HG03039 (cell line): ENCODE measurements at regions not wholly inside any gene's neighbourhood (a gene's known extent, or its start where the extent isn't known, plus 50 kb on each side); places are given as distances from the start of the nearest gene placed in this dataset.
"Not testable (repeated sequence)": the region's sequence is repeated elsewhere in the genome, so short reads cannot be mapped to it uniquely, and the experiment has no call there.

Source experiments
- ATAC-seq: cut with Tn5 transposase; IDR thresholded peaks from one replicate; pipeline ENCODE4 v1.9.1; 2021; ENCODE audit warnings: mild to moderate bottlenecking, moderate library complexity; ENCODE audit not compliant: unreplicated experiment

DNA sequence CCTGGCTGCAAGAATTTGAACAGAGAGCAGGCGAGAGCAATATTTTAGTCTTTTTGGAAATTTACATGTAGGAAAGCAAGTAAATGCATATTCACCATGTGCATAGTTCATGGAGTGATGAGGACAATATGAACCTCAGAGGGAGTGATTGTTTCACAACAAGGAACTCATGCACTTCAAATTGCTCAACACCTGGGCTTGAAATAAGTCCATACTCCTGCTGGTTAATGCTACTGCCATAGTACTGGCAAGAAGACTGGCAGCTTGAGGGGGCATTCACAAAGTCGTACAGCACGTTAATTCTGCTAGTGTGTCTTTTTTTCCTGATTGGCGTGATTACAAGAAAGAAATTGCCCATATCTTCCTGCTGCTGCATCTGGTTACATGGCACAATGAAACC, 267.6 kb downstream of the PCDH17 start:
- ATAC-seq = no peak

DNA sequence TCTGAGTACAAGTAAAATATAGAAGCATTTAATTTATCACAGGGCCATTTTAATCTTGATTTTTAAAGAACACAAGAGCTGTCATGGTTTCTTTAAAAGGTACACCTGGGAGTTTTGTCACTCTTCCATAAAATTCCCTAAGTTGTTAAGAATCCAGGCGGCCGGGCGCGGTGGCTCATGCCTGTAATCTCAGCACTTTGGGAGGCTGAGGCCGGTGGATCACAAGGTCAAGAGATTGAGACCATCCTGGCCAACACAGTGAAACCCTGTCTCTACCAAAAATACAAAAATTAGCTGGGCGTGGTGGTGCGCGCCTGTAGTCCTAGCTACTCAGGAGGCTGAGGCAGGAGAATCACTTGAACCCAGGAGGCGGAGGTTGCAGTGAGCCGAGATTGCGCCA, 278.3 kb downstream of the PCDH17 start:
- ATAC-seq = not testable (repeated sequence)

DNA sequence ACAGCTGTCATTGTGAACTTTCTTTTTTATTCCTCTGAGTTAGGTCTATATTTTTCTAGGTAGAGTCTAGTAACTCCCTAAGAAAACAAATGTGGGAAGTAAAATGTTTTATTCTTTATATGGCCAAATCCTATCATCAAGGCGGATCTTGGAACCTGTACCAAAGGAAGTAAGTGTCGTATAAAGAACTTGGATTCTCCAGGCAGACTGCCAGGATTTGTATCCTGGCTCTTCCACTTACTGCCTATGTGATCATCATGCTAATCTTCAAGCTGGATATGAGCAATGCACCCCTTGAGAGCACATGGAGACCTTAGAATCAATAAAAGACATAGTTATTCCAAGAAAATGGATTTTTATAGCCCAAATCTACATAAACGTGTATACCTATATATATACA, 286.5 kb downstream of the PCDH17 start:
- no peak for ATAC-seq

DNA sequence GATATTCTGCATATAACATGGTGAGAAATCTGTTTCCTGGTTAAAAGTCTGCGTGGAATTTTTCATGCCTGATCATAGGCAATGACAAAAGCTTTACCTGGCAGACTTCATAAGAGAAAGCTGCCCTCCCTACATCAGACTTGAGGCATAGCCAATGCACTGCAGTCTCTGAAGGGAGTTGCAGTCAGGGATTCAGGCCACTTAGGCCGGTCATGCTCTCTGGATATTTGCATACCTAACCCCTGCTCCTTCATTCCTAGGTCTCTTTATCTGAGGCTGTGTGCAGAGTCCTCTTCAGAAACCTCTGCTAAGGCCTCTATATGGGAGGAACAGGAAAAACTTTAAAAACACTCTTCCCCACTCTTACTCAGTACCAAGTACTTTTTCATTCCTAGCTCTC, 287.4 kb downstream of the PCDH17 start:
- no peak for ATAC-seq

DNA sequence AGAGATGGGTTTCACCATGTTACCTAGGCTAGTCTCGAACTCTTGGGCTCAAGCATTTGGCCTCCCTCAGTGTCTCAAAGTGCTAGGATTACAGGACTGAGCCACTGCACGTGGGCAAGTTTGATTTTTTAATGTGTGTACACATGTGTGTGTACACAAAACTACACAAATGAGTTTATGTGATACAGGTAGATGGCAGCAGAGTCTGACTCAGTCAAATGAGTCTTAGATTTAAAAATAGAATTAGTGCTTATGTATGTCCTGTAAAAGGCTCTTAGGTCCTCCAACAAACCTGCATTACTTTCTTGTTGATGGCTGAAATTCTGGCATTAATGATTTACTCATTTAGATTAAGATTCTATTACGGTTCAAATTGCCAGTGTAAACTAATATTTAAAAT, 293.7 kb downstream of the PCDH17 start:
- no peak for ATAC-seq

DNA sequence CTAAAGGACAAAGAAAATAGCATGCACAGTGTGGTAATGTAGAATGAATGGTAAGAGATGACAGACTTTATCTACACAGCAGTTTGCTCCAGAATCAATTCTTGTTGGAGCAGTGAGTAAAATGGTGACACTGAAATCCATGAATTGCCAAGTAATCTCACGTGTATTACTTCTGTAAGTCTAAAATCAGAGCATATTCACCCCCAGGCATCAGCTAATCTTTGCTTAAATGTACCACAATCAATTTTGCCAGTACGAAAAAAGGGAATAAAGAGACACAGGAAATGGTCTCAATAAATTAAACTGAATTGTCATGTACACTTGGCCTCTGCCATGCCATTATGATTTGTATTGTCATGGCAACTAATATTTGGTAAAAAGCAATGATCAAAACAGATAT, 294.2 kb downstream of the PCDH17 start:
- ATAC-seq = no peak

DNA sequence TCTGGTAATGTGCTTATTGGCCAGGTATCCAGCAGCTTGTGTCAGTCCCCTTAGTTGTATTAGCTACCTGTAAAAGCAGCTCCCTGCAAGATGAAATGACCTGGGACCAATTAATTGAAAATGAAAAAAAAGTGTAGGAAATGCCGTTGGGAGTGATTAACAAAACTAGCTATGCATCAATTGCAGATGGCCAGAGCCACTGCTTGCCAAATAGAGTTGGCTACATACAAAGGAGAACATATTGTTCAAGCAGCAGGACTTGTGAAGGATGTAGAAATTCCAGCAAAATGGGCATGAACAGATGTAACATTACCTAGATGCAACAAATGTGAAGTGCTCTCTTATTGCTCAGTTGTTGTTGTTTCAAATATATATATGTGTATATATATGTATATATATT, 300.5 kb downstream of the PCDH17 start:
- no peak for ATAC-seq

DNA sequence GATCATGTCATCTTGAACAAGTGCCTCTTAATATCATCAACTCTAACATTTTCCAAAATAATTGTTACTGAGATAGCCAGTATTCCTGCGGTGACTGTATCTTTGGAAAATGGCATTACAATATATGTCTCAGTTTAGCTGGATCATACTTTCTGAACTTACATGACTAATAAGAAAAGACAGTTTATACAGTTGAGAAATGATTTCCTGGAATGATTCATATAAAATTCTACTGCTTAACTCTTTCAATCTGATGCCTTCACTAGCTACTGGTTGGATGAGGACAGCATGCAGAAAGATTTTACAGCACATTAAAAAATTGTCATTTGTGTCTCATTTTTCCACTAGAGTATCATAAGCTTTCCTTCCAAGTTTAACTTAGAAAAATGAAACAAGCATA, 302.1 kb downstream of the PCDH17 start:
- ATAC-seq = no peak

DNA sequence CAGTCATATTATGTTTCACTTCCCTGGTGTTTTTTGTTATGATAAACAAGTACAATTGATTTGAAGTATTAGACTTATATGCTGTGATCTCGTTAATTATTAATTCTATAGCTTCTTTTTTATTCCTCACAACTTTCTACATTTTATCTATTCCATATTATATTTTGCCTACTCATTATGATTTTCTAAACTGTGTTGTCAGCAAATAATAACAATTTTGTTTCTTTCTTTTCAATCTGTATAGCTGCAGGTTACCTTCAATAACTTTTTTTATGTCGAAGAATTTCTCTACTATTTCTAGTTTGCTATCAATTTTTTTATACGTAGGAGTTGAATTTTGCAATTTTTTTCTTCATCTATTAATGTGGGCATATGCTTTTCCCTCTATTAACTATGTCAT, 304.4 kb downstream of the PCDH17 start:
- no peak for ATAC-seq

DNA sequence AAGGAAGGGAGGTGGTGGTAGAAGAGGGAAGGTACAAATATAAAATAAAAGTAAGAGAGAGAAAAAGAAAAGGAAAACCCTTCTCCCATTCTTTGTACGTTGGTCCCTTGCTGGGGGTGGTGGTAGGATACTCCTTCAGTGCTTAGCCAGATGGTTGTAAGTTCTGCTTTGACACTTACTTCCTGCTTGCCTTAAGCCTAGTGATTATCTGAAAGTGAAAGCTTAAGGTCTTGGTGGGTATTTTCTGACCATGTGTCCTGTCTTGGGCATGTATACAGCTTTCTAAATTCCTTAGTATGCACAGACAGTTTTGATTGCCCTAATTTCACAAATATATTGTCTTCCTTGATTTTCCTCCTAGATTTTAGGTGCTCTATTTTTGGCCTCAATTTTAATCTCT, 314.8 kb downstream of the PCDH17 start:
- ATAC-seq = peak; percentile 94

DNA sequence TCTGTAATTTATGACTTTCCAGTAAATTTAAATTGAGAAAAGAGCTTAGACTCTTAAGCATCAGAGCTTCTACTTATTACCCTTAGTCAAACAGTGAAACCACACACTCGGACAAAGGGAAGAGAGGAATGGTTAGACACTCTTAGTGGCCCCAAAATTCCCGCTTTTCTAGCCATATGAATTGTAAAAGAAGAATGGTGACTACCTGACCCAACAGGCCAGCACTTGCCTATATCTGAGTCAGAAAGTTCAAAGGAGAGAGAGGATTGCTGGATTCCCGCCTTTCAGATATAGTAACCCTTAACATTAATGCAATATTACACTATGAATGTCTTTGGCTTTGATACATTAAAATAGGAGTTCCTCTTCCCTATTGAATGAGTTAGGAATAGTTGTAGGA, 317.3 kb downstream of the PCDH17 start:
- no peak for ATAC-seq

DNA sequence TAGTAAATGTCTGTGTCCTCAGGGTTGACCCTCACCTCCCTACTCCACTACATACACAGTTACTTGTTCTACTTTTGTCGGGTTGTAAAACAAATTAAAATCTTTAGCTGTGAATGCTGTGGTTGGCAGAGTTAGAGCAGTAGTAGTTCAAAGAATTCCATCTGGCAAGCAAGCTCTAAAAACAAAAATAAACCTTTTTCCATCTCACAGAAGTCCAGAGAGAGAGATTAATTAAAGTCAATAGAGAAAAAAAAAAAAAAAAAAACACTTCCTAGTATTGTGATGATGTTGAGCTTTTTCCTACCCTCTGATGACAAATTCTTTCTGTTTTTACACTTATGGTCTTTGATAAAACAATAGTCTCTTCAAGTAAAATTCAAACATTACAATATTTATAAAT, 338.4 kb downstream of the PCDH17 start:
- no peak for ATAC-seq

DNA sequence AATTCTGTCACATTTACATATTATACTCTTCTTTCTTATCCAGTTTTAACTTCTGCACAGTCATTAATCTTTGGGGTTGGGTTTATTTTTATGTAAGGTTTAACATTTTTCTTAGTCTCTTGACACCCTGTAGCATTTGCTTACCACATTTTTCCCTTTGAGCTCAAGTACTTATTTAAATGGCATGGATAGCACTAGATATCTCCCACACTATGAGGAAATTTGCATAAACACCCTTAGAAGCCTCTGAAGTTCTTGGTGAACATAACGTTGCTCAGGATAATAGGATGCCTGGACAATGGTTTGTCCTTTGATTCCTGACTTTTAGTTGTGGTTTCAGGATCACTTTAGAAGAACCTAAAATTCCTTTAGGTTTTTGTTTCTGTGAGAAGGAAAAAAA, 338.9 kb downstream of the PCDH17 start:
- ATAC-seq = no peak

DNA sequence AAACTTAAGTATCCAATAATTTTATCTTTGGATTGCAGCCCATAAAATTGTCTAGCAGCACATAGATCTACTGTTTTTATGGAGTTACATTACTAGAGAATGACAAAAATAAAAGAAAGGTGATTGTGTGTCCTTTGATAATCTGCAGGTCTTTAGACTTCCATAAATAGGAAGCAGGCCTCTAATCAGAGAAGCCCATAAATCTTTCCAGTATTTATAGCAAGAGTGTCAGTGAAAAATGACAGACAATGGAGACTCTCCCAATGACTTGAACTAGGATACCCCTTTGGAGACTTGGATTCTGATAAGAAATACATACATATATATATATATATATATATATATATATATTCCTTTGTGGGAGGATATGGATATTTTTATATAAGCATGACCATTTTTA, 351.2 kb downstream of the PCDH17 start:
- no peak for ATAC-seq

DNA sequence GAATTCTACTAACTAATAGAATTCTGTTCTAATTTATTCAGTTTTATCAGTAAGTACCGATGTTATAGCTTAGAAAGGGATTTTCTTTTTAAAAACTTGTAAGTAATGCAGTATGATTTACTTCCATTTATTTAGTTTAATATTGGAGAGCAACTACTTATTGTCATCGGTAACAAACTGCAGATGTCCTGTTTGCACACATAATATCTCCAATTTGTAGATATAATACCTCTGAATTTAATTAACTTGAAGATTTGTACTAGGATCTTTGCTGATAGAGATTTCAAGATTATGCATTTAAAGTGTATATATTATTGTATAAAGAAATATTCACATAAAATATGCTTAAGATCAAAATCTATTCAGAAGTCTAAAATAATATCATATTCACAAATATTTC, 356.7 kb downstream of the PCDH17 start:
- no peak for ATAC-seq

DNA sequence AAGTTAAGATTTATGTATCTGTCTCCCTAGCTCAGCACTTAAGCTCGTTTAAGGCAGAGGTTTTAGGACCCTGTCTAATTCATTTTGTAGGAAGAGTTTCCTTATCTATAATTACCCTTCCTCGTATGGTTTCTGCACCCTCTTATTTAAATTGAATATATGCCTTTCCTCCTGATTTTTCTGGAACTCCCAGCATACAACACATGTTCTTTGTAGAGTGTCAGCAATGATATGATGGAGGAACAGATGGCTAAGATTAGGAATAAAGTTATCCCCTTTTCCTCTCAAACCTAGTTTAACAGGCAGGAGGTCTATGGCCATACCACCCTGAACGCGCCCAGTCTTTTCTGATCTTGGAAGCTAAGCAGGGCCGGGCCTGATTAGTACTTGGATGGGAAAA, 359.5 kb downstream of the PCDH17 start:
- no peak for ATAC-seq

DNA sequence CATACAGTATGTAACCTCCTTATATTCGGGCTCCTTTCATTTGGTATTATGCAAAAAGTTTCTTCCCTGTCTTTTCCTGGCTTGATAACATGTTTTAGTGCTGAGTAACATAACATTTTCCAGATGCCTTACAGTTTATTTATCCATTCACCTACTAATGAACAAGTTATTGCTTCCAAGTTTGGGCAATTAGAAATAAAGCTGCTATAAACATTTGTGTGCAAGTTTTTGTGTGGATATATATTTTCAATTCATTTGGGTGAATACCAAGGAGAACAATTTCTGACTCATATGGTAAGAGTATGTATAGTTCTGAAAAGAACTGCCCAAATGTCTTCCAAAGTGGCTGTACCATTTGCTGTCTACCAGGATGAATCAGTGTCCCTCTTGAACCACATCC, 360.9 kb downstream of the PCDH17 start:
- no peak for ATAC-seq

DNA sequence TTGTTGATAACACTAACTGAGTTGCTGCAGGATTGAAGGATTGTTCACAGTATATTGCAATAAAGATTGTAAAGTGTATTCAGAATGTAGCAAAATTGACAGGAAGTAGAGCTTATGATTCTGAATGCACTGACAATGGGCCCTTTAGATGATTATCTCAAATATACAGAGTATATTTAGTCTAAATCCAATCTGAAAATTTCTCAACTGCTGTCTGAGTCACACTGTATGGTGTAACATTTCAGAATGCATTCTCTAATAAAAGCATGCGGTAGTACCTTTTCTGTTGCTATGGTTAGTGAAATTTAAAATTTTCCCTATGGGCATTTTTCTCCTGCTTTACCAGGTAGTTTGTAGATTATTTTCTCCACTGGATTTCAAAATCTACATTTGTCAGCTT, 365.2 kb downstream of the PCDH17 start:
- ATAC-seq = no peak

DNA sequence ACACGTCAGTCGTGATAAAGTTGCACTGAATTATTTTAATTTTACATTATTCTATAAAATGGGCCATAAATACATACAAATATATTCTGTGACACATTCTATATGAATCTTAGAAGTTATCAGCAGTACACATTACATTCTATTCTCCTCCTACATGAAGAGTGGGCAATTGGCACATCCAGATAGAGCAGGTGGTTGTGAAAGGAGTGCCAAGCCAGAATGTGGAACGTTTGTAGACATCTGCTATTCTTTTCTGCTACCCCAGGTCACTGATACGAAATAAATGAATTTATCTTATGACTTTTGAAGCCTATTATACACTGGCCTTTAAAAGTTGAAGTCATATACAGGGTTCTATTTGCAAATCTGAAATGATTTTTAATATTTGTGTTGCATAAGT, 373.2 kb downstream of the PCDH17 start:
- no peak for ATAC-seq

DNA sequence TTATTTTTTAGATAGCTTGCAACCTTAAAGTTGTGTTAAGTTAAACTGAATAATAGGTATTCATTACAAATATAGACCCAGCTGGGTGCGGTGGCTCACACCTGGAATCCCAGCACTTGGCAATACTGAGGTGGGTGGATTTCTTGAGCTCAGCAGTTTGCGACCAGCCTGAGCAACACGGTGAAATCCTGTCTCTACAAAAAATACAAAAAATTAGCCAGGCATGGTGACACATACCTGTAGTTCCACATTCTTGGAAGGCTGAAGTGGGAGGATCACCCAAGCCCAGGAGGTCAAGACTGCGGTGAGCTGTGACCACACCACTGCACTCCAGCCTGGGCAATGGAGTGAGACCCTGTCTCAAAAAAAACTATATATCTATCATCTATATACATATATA, 386.5 kb downstream of the PCDH17 start:
- no peak for ATAC-seq

DNA sequence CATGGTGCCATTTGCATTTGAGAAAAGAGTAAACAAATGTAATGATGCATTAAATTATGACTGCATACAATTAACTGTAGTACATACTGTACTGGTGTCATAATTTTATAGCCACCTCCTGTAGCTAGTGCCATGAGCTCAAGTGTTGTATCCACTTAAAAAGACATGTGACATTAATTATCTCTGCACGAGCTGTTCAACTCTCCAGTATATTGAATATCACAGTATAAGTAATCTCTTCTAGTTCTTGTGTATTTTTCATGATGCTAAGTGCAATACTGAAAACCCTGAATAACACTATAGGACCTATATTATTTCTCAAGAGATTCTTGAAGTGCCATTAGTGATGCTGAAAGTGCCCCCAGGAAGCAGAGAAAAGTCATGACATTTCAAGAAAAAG, 387.3 kb downstream of the PCDH17 start:
- ATAC-seq = no peak

DNA sequence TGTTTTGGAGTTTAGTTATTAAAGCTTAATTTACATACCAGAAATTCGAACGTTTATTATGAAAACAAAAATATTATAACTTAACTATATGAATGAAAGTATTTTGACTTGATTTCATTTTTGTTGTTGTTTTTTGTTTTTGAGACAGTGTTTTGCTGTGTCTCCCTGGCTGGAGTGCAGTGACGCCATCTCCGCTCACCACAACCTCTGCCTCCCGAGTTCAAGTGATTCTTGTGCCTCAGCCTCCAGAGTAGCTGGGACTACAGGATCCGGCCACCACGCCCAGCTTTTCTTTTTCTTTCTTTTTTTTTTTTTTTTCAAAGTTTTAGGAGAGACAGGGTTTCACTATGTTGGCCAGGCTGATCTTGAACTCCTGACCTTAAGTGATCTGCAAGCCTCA, 392.6 kb downstream of the PCDH17 start:
- ATAC-seq = no peak

DNA sequence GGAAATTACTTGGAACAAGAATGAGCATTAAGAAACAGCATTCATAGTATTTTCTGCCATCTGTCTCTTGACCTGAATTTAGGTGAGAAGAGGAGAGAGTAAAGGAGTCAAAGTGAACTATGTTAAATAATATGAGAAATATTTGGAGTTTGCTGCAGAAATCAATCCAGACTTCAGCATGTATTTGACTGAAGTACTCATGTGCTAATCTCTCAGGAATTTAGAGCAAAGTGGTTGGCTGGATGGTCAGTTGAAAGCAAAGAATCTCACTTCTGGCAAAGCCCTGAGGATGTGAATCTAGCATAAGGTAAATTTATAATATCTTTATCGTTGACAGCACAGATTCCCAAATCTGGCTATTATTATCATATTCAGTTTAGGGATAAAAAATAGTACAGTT, 394.3 kb downstream of the PCDH17 start:
- ATAC-seq = no peak
